Pons (tissue), 1 donor: ENCODE measurements at regions not wholly inside any gene's neighbourhood (a gene's known extent, or its start where the extent isn't known, plus 50 kb on each side); places are given as distances from the start of the nearest gene placed in this dataset.

Source experiments
- DNase-seq: peaks from one replicate; pipeline ENCODE4 v3.0.0-alpha.2; 2016; ENCODE audit warnings: low spot score

GRCh38 chr2:19748073-19748375, 153.8 kb downstream of the TTC32 start:
- no peak for DNase-seq

- no peak for DNase-seq
These were observed 154.3 kb downstream of the TTC32 start for GRCh38 chr2:19747310-19748072.

GRCh38 chr2:19746611-19747309, 155.0 kb downstream of the TTC32 start:
- DNase-seq = no peak

GRCh38 chr2:19746137-19746600, 155.6 kb downstream of the TTC32 start:
- DNase-seq = no peak

- no peak for DNase-seq
These were observed 156.3 kb downstream of the TTC32 start for GRCh38 chr2:19745318-19746136.

- DNase-seq = no peak
These were observed 157.2 kb downstream of the TTC32 start for GRCh38 chr2:19744456-19745199.

GRCh38 chr2:19743641-19744040, 158.1 kb downstream of the TTC32 start:
- no peak for DNase-seq

- DNase-seq = no peak
These were observed 158.9 kb downstream of the TTC32 start for GRCh38 chr2:19742872-19743271.

GRCh38 chr2:19739256-19739655, 162.5 kb downstream of the TTC32 start:
- no peak for DNase-seq

GRCh38 chr2:19738707-19739106, 163.1 kb downstream of the TTC32 start:
- DNase-seq = no peak

GRCh38 chr2:19736191-19736831, 165.5 kb downstream of the TTC32 start:
- DNase-seq = no peak

GRCh38 chr2:19733951-19734425, 167.8 kb downstream of the TTC32 start:
- no peak for DNase-seq

GRCh38 chr2:19733390-19733789, 168.4 kb downstream of the TTC32 start:
- DNase-seq = no peak

- no peak for DNase-seq
These were observed 169.5 kb downstream of the TTC32 start for GRCh38 chr2:19732255-19732654.

- DNase-seq = no peak
These were observed 170.3 kb downstream of the TTC32 start for GRCh38 chr2:19731515-19731914.

- no peak for DNase-seq
These were observed 170.7 kb downstream of the TTC32 start for GRCh38 chr2:19731037-19731436.

- no peak for DNase-seq
These were observed 173.7 kb downstream of the TTC32 start for GRCh38 chr2:19728125-19728524.

- DNase-seq = no peak
These were observed 176.4 kb downstream of the TTC32 start for GRCh38 chr2:19725392-19725791.

- no peak for DNase-seq
These were observed 178.8 kb downstream of the TTC32 start for GRCh38 chr2:19723021-19723420.

- DNase-seq = no peak
These were observed 179.2 kb downstream of the TTC32 start for GRCh38 chr2:19722531-19722971.

GRCh38 chr2:19720306-19720705, 181.5 kb downstream of the TTC32 start:
- no peak for DNase-seq
